Karpas-422 (cell line): ENCODE measurements at regions not wholly inside any gene's neighbourhood (a gene's known extent, or its start where the extent isn't known, plus 50 kb on each side); places are given as distances from the start of the nearest gene placed in this dataset.

ENCODE experiments used
- DNase-seq: peaks from one replicate; pipeline ENCODE4 v3.0.0-alpha.2; 2015
- H2AFZ ChIP-seq: fragments of 200-600 bp; sonication (generic); 2 replicates; pipeline ENCODE4 v1.6.1; 2014; ENCODE audit warnings: antibody characterized with exemption, low read length, mixed read lengths
- H3K27ac ChIP-seq: fragments of 200-600 bp; sonication (generic); 2 replicates; pipeline ENCODE4 v1.5.1; 2014; ENCODE audit warnings: mild to moderate bottlenecking, low read length, moderate library complexity
- H3K27me3 ChIP-seq: fragments of 200-600 bp; sonication (generic); 2 replicates; pipeline ENCODE4 v1.6.1; 2014; ENCODE audit warnings: low read length, mixed read lengths
- H3K36me3 ChIP-seq: fragments of 200-600 bp; sonication (generic); 2 replicates; pipeline ENCODE4 v1.6.1; 2014; ENCODE audit warnings: low read length, mixed read lengths; ENCODE audit not compliant: insufficient read depth
- H3K4me1 ChIP-seq: fragments of 200-600 bp; sonication (generic); 2 replicates; pipeline ENCODE4 v1.6.1; 2014; ENCODE audit warnings: mild to moderate bottlenecking, low read length, mixed read lengths
- H3K4me2 ChIP-seq: fragments of 200-600 bp; sonication (generic); 2 replicates; pipeline ENCODE4 v1.6.1; 2014; ENCODE audit warnings: low read length, low read depth, mild to moderate bottlenecking; ENCODE audit not compliant: poor library complexity, severe bottlenecking
- H3K4me3 ChIP-seq: fragments of 200-600 bp; sonication (generic); 2 replicates; pipeline ENCODE4 v1.5.1; 2014; ENCODE audit warnings: mild to moderate bottlenecking, antibody characterized with exemption, low read length, mixed read lengths
- H3K79me2 ChIP-seq: fragments of 200-600 bp; sonication (generic); 2 replicates; pipeline ENCODE4 v1.6.1; 2014; ENCODE audit warnings: mild to moderate bottlenecking, low read length, mixed read lengths
- H3K9ac ChIP-seq: fragments of 200-600 bp; sonication (generic); 2 replicates; pipeline ENCODE4 v1.6.0; 2014; ENCODE audit warnings: low read length
- H3K9me2 ChIP-seq: fragments of 200-600 bp; sonication (generic), shearing (Covaris generic); replicated peaks from 2 replicates; pipeline ENCODE4 v1.6.0; 2014; ENCODE audit warnings: mild to moderate bottlenecking, low read length, moderate library complexity; ENCODE audit not compliant: insufficient read depth
- H3K9me3 ChIP-seq: fragments of 300-700, 200-600 bp; sonication (generic); 2 replicates; pipeline ENCODE4 v1.6.1; 2014; ENCODE audit warnings: low read length, mixed read lengths
- H4K20me1 ChIP-seq: fragments of 200-600 bp; sonication (generic); 2 replicates; pipeline ENCODE4 v1.6.1; 2014; ENCODE audit warnings: mild to moderate bottlenecking, antibody characterized with exemption, low read length, low read depth; ENCODE audit not compliant: insufficient read depth

DNA sequence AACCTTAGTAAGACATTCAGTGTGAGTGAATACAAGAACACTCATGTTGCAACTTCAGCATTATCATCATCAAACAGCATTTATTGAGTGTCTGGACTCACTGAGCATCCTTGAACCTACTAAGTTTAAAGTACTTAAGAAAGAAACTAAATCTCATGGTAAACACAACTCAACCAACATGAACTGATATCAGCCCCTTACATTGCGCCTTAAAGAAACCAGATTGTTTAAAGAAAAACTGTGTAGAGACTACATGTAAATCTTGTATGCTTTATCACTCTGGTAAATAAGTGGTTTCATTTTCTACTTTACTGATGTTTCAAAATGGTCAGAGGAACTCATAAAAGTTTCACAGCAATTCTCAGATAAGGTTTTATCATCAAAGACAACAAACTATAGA, 157.5 kb upstream of the FERD3L start:
- H4K20me1 ChIP-seq, result no peaks in the 10 kb centered on the region
- no peaks in the 10 kb centered on the region for H3K79me2 ChIP-seq
- no peaks in the 10 kb centered on the region for H3K4me1 ChIP-seq
- no peak overlapping the region for H3K9ac ChIP-seq
- no peak overlapping the region for H3K4me2 ChIP-seq
- no peak overlapping the region for H2AFZ ChIP-seq
- H3K9me2 ChIP-seq, result no peaks in the 10 kb centered on the region
- DNase-seq, result no peak
- no peak overlapping the region for H3K27ac ChIP-seq
- H3K36me3 ChIP-seq, result no peaks in the 10 kb centered on the region
- H3K4me3 ChIP-seq, result no peak overlapping the region
- H3K27me3 ChIP-seq, result no peaks in the 10 kb centered on the region
- no peaks in the 10 kb centered on the region for H3K9me3 ChIP-seq

DNA sequence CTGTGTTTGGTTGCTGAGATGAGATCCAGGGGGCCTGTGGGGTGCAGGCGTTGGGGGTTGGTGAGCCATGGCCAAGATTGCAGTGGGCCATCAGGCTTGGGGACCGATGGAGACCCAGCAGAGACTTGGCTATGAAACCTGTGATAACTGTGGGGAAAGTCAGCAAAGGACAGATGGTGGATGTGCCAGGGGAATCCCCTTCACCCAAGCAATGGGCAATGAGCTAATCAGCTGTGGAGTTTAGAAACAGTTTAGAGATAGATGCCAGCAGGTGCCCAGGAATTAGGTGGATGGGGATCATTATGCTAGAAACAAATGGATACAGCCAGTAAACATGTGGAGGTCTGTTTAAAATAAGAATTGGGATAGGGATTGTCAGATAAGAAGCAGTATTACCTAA, 151.4 kb upstream of the FERD3L start:
- DNase-seq, result no peak
- Histone ChIP-seq H4K20me1 (no peaks in the 10 kb centered on the region), H3K4me1 (no peaks in the 10 kb centered on the region), H2AFZ (no peak overlapping the region), H3K36me3 (no peaks in the 10 kb centered on the region), H3K9me2 (no peaks in the 10 kb centered on the region), H3K79me2 (no peaks in the 10 kb centered on the region), H3K4me2 (no peak overlapping the region), H3K27ac (no peak overlapping the region), H3K9me3 (no peaks in the 10 kb centered on the region), H3K4me3 (no peak overlapping the region), H3K27me3 (no peaks in the 10 kb centered on the region), H3K9ac (no peak overlapping the region)

DNA sequence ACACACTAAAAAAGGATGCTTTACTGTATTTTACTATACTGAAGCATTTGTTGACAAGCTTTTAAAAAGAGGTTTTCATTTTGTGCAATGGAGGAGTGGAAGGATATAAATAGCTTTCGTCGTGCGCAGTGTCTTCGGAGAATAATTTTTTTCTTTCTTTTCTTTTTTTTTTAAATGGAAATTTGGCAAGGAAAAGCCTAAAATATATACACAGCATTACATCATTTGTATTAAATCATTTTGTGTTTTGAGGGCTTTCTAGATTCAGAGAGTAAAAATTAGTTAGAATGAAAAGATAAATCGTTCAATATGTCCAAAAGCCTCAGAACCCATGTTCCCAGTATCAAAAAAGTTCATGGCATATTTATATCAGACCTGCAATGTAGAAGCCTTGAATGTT, 150.2 kb upstream of the FERD3L start:
- H2AFZ ChIP-seq, result no peak overlapping the region
- no peak overlapping the region for H3K4me3 ChIP-seq
- DNase-seq, result no peak
- H3K9me2 ChIP-seq, result no peaks in the 10 kb centered on the region
- no peaks in the 10 kb centered on the region for H3K79me2 ChIP-seq
- no peak overlapping the region for H3K27ac ChIP-seq
- H3K9me3 ChIP-seq, result no peaks in the 10 kb centered on the region
- no peak overlapping the region for H3K9ac ChIP-seq
- no peaks in the 10 kb centered on the region for H3K36me3 ChIP-seq
- no peaks in the 10 kb centered on the region for H3K4me1 ChIP-seq
- H4K20me1 ChIP-seq, result no peaks in the 10 kb centered on the region
- H3K27me3 ChIP-seq, result no peaks in the 10 kb centered on the region
- no peak overlapping the region for H3K4me2 ChIP-seq

- Histone ChIP-seq H3K79me2 (no peaks in the 10 kb centered on the region), H3K27ac (no peak overlapping the region)
- no peak for DNase-seq
Observed at GRCh38 chr7:19294619-19295018, 149.4 kb upstream of the FERD3L start.

GRCh38 chr7:19293431-19293830, 148.2 kb upstream of the FERD3L start:
- Histone ChIP-seq H4K20me1 (no peaks in the 10 kb centered on the region), H3K9ac (no peak overlapping the region), H2AFZ (no peak overlapping the region), H3K27ac (no peak overlapping the region), H3K4me1 (no peaks in the 10 kb centered on the region), H3K4me2 (no peak overlapping the region), H3K4me3 (no peak overlapping the region), H3K27me3 (no peaks in the 10 kb centered on the region; the same call in 1 of the 2 replicates), H3K9me2 (no peaks in the 10 kb centered on the region), H3K9me3 (no peaks in the 10 kb centered on the region), H3K36me3 (no peaks in the 10 kb centered on the region), H3K79me2 (no peaks in the 10 kb centered on the region)
- DNase-seq, result no peak

More at GRCh38 chr7:19294619-19295018, 149.4 kb upstream of the FERD3L start:
- H2AFZ ChIP-seq, result no peak overlapping the region
- H3K4me1 ChIP-seq, result no peaks in the 10 kb centered on the region
- no peaks in the 10 kb centered on the region for H4K20me1 ChIP-seq
- H3K4me2 ChIP-seq, result no peak overlapping the region
- no peaks in the 10 kb centered on the region for H3K9me2 ChIP-seq
- no peaks in the 10 kb centered on the region for H3K27me3 ChIP-seq
- H3K36me3 ChIP-seq, result no peaks in the 10 kb centered on the region
- no peaks in the 10 kb centered on the region for H3K9me3 ChIP-seq
- no peak overlapping the region for H3K9ac ChIP-seq
- no peak overlapping the region for H3K4me3 ChIP-seq

DNA sequence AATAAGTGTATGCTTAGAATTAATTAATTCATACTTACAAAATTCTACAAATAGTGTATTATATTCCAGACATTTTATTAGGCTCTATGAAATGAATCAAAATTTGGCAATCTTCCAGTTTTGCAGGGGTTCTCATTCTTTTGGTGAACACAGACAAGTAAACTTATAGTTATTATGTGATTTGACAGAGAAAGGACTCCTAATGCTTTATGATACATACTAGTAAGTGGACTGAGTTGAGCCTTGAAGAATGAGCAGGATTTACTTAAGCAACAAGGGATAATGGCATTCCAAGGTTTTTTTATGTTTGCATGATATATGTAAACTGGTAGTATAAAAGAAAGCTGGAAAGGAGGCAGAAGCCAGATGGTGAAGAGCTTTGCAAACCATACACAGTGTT, 145.7 kb upstream of the FERD3L start:
- H4K20me1 ChIP-seq, result no peaks in the 10 kb centered on the region
- no peak overlapping the region for H2AFZ ChIP-seq
- no peak for DNase-seq
- H3K9ac ChIP-seq, result no peak overlapping the region
- no peaks in the 10 kb centered on the region for H3K36me3 ChIP-seq
- no peak overlapping the region for H3K4me3 ChIP-seq
- H3K27me3 ChIP-seq, result no peaks in the 10 kb centered on the region; the same call in 1 of the 2 replicates
- no peaks in the 10 kb centered on the region for H3K9me3 ChIP-seq
- H3K4me1 ChIP-seq, result no peaks in the 10 kb centered on the region
- H3K9me2 ChIP-seq, result no peaks in the 10 kb centered on the region
- no peak overlapping the region for H3K4me2 ChIP-seq
- H3K27ac ChIP-seq, result no peak overlapping the region
- no peaks in the 10 kb centered on the region for H3K79me2 ChIP-seq

- H3K9me3 ChIP-seq, result no peaks in the 10 kb centered on the region
- no peaks in the 10 kb centered on the region for H3K36me3 ChIP-seq
- H3K79me2 ChIP-seq, result no peaks in the 10 kb centered on the region
- no peak overlapping the region for H2AFZ ChIP-seq
- no peak overlapping the region for H3K4me3 ChIP-seq
- no peaks in the 10 kb centered on the region for H3K9me2 ChIP-seq
- no peaks in the 10 kb centered on the region for H4K20me1 ChIP-seq
- no peaks in the 10 kb centered on the region; the same call in 1 of the 2 replicates for H3K27me3 ChIP-seq
- H3K4me1 ChIP-seq, result no peaks in the 10 kb centered on the region
- no peak overlapping the region for H3K27ac ChIP-seq
- no peak for DNase-seq
- no peak overlapping the region for H3K4me2 ChIP-seq
- H3K9ac ChIP-seq, result no peak overlapping the region
Observed at GRCh38 chr7:19290066-19290465, 144.8 kb upstream of the FERD3L start.

DNA sequence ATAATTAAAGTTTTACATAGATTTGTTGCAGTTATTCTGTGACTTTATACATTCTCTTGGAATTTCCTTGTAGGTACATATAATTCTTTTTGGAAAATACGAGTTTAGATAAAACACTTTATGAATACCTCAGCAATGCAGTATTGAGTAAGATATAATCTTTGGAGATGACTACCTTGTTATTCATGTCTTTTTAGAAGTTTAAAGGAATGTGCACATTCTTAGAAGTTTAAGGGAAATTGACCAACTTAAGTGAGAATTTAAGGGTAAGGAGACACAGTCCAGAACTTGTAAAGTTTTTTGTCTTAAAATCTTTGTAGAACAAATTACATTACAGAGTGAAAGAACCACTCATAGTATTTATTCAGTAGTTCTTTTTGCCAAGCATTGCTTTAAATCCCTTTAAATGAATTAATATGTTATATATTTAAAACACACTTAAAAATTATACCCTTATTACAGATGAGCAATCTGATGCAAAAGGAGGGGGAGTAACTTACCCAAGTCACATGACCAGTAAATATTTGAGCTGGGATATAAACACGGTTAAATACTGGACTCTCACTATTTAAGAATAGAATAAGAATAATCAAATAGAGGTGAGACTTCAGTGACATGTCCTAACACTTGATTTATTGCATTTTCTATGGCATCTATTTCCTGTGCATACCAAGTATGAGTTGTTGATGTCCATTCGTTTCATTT, 139.5 kb upstream of the FERD3L start:
- H3K36me3 ChIP-seq, result no peaks in the 10 kb centered on the region
- peaks cover 4% of the 10 kb centered on the region; the same call in 1 of the 2 replicates for H3K27me3 ChIP-seq
- no peak for DNase-seq
- H3K27ac ChIP-seq, result no peak overlapping the region
- no peak overlapping the region for H2AFZ ChIP-seq
- H3K9ac ChIP-seq, result no peak overlapping the region
- no peaks in the 10 kb centered on the region for H3K9me3 ChIP-seq
- H3K4me3 ChIP-seq, result no peak overlapping the region
- no peaks in the 10 kb centered on the region for H4K20me1 ChIP-seq
- H3K79me2 ChIP-seq, result no peaks in the 10 kb centered on the region
- H3K4me2 ChIP-seq, result no peak overlapping the region
- H3K9me2 ChIP-seq, result no peaks in the 10 kb centered on the region
- H3K4me1 ChIP-seq, result no peaks in the 10 kb centered on the region
